ENCODE measurements at regions not wholly inside any gene's neighbourhood (a gene's known extent, or its start where the extent isn't known, plus 50 kb on each side); places are given as distances from the start of the nearest gene placed in this dataset.

DNA sequence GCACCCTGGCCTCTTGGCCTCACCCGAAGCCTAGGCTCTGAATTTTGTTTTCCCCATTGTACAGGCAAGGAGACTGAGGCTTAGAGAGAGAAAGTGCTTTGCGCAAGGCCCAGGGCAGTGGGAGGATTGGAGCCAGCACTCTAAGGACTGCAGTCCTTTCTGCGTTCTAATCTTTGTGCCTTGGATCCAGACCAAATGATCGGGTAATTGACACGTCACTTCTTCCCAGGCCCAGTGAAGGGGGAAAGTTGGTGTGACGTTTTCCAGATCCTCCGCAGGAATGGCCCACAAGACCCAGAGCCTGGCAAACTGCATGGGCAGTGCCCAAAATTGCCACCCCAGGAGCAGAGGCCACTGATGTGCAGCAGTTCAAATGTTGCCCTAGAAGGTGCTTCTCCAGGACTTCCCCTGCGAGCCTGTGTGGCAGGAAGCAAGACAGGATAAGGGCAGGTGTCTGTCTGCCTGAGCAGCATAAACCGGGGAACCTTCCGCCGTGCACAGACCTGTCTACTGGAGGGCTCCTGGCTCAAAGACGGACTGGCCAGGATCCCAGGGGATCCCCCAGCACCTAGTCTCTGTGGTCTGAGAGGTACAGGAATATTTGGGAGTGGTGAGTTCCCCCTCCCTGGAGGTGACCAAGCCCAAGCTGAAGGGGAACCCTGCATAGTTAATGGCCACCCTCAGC is 194.5 kb upstream of the TLE3 start:
- DNase-seq, result no peak

DNA sequence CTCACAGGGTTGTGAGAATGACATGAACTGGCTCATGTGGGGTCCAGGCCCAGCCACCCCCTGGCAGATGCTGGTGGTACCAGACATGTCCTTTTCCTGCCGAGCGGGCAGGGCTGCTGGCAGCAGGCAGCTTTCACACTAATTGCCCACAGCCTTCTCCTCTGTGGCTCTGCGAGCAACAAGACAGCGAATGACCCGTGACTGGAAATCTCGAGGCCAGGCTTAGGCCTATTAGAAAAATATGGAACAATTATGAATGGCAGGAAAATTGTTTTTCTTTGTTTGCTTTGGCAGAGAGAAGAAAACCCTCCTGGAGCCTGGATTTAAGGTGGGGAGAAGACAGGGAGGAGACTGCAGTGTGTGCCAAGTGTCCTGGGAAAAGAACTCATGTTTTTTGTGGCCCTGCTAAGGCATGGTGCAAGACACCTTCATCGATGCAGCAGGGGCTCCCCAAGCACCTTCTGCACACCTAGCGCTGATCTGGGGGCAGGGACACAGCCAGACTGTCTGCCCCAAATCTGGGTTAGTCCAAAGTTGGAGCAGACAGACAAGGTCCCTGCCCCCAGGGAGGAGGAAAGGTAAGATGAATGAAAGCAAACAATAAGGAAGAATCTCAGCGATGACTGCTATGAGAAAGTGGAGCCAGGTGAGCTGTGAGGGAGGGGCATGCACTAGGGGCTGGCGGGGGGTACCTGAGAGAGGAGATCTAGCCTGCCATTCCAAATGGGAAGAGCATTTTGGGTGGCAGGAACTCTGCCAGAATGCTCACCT is 193.8 kb upstream of the TLE3 start:
- DNase-seq, result no peak

DNA sequence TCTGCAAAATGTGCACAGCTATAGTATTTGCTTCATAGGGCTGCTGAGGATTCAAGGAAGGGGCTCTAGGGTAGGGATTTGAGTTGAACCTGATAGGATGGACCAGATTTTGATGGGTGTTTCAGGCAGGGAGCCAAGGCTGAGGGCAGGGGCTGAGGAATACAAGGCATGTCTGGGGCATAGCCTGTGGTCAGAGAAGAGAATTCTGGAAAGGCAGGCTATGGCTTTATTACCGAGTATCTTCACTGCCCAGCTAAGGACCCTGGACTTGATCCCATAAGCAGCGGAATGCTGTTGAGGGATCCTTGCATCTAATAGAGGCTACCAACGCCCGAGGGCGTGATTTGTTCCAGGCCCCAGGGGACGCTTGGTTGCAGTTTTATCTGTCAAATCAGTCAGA is 193.0 kb upstream of the TLE3 start:
- no peak for DNase-seq

DNA sequence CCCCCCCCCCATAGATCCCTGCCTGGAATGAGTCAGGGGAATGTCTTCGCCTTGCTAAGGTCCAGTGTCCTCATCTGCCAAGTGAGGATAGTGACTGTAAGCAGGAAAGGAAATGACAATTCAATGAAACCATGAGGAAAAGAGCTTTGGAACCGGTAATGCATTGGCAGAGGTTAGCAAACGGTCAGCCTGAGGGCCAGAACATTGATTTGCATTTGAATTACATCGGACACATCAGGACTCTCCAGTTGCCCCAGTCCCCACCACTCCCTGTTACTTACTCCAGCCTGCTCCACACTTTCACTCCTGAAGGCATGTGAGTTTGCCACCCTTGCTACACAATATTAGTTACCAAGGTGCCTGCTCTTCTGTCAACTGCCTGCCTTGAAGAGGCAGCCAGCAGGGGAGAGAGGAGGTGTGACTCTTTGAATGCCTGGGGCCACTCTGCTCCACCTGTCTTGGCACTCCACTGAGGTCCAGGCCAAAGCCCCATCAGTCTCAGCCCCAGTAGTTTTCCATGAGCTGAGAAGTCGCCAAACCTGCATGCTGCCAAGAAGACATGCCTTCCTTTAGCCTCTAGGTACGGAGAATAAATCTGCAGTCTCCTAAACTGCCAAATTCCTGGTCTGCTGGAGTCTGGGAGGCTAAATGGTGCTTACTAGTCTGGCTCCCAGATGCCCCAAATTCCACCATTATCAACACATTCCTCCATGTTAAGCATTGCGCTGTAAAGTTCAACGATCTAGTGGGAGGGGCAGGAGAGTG is 191.7 kb upstream of the TLE3 start:
- DNase-seq, result no peak

DNA sequence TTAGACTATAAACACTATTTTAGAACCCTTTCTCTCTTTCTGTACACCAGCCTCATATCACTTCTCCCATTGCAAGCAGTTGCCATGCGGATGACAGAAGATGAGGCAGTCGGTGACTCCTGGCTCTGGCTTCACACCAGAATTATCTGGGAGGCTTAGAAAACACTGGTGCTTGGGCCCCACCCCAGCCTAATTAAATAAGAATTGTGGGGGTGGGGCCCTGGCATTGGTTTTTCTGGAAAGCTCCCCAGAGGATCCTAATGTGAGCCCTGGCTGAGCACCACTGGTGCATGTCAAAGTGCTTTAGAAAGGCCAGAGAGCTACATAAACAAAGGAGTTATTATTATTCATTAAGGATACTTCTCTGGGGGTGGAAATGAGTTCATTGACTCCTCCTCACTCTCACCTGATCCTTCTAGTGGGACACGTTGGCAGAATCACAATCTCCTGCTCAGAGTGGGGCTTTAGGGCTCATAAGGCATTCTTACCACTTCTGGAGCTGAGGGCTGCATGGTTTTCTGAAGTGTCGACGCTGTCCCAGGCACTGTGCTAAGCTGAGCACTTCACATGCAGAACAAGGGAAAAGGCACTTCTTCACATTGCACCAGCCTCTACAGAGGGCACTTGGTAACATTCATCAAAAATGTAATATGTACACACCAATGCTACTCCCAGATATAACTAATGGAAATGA is 188.5 kb upstream of the TLE3 start:
- DNase-seq, result no peak

DNA sequence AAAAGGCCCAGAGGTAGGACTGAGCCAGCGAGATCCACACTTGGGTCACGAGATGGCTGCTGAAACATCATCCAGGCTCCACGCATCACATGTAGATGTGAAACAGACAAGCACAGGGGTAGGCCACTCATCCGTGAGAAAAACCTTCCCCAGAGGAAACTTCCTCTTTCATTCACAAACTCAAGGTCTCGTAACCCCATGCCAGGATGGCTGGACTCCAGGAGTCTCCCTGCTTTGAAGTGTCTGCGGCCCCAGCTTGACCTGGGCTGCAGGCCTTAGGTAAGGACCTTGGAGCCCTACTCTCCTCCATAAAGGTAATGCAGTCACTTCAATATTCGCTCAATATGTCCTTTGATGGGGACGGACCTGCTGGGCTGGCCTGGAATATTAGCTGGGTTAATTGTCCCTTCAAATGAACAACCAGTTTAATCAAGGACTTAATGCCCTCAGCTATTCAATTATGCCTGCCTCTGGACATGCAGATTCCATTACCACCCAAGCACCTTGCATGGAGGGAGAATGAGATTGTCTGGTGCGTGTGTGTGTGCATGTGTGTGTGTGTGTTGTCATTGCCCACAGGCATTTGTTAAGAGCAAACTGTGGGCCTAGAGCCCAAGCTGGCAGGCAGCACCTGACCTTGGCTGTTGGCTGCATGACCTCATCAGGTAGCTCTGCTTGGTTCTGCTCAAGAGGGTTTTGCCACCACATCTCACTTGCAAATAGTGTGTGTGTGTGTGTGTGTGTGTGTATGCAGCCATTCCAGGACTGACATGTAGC is 186.9 kb upstream of the TLE3 start:
- no peak for DNase-seq

DNA sequence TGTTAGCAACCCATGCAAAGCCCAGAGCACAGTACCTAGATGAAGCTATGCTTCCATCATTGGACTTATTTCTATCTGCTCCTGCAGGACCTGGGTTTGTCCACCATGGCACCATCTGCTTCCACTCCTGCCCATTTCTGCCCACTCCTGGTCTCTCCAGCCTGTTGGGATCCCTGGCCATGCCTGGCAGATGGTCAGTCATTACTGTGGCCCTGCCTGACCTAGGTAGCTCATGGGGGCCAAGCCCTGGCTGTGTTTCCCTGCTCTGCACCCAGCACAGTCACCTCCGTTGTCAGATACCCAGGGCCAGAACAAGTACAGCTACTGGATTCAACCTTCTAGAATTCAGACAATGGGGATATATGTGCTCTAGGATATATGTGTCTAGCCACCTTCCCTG is 185.8 kb upstream of the TLE3 start:
- DNase-seq, result no peak

DNA sequence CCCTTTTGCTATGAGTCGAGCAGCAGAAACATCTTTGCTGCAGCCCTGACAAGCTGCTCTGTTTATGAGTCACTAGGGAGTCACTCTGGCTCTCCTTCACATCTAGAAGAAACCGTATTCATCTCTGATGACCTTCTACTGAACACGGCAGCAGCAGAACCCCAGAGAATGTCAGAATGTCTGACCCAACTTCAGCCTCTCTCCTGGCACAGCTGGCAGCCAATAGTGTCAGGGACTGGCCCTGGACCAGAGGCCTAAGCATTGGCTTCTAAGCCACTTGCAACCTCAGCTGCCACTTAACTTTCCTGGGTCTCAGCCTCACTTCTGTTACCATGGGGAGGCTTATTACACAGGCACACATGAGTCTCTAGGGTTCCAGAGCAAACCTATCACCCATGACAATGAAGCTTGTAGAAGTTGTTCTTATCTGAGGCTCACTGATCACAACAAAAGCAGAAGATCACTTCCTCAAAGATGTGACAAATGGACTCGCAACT is 184.1 kb upstream of the TLE3 start:
- peak; percentile 47 for DNase-seq

DNA sequence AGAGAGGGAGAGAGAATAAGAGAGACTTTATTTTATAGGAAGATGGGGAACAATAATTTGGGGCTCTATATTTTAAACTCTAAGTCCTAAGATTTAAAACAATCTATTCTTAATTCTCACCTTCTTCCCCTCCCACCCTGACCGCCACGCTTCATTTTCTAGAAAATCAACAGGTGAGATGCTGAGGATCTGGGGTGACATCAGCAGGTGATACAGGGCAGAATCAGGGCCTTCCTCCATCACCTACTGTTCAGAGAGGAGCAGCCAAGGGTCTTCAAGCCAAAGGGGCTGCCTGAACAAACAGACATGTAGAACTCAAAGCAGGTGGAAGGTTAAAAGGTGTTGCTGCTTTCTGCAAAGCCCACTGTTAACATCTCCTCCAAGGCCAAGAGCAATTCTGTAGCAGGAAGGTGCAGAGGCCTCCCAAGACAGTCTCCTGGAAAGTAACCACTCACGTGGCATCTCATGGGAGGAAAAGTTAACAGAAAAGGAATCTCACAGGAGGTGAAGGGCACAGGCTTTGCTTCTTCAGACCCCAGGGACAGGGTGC is 183.6 kb upstream of the TLE3 start:
- no peak for DNase-seq

DNA sequence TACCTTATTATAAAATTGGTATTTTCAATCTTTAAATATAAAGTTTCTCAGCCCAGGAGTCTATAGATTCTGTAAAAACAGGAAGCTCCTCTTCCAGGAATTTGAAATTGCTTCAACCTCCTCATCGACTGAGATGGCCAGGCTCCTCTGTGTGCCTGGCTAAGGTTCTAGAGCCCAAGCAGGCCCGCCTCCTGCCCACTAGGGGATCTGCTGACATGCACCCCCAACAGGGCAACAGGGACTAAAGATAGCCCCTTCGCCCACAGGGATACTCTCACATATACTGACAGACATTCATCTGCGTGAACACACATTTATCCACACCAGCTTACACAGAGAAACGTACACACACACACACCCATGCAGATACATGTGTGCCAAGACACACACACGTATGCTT is 183.1 kb upstream of the TLE3 start:
- peak; percentile 36 for DNase-seq

DNA sequence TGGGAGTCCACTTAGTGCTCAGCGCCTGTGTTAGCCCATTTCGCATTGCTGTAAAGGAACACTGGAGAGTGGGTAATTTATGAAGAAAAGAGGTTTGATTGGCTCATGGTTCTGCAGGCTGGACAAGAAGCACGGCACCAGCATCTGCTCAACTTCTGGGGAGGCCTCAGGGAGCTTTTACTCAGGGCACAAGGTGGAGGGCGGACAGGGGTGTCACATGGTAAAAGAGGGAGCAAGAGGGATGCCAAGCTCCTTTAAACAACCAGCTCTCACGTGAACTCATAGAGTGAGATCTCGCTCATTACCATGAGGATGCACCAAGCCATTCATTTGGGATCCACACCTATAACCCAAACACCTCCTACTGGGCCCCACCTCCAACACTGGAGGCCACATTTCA is 181.4 kb upstream of the TLE3 start:
- no peak for DNase-seq

DNA sequence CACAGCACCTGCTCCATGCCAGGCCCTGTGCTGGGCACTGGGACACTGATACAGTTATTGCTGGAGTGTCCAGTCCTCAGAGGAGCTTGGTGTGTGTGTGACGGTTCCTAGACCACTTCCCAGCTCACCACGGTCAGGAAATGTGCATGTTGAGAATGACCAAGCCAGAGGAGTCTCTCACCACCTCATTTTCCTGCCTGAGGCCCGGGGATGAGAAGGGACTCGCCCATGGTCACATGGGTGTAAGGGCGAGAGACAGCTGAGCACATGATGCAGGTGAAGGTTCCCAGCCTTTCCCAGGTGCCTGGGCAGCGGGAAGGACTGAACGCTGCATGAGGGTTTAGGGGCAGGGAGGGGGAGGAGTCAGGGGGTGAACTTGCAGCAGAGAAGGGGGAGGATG is 180.9 kb upstream of the TLE3 start:
- DNase-seq, result no peak

DNA sequence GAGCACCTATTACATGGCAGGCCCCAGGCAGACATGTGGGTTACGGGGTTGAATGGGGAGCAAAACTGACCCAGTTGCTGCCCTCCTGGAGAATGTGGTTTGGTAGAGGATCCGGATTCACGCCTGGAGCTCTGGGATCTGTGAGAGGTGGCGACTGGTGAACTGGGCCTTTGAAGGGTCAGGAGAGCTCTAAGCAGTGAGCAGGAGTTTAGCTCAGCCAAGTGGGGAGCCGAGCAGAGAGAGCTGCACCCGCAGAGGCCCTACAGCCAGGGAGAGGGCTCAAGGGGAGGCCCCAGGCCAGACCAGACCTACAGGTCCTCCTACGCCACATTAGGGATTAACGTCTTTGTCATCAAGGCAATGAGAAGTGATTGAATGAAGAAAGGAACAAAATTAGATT is 179.8 kb upstream of the TLE3 start:
- no peak for DNase-seq

DNA sequence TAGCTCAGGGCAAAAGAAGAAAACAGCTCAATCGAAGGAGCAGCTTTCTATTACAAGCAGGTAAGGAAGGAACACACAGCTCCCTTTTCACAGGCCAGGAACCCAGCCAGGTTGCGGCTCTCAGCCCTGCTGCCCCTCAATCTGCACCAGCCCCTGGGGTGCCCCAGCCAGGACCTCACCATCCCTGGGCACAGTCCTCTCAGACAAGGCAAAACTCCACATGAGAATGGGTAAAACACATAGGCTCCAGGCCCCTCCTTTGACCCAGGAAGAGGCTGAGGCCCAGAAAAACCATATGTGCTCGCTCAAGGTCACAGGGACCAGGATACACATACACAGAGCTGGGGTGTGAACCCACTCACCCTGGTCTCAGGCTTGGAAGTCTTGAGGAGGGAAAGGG is 178.7 kb upstream of the TLE3 start:
- no peak for DNase-seq

DNA sequence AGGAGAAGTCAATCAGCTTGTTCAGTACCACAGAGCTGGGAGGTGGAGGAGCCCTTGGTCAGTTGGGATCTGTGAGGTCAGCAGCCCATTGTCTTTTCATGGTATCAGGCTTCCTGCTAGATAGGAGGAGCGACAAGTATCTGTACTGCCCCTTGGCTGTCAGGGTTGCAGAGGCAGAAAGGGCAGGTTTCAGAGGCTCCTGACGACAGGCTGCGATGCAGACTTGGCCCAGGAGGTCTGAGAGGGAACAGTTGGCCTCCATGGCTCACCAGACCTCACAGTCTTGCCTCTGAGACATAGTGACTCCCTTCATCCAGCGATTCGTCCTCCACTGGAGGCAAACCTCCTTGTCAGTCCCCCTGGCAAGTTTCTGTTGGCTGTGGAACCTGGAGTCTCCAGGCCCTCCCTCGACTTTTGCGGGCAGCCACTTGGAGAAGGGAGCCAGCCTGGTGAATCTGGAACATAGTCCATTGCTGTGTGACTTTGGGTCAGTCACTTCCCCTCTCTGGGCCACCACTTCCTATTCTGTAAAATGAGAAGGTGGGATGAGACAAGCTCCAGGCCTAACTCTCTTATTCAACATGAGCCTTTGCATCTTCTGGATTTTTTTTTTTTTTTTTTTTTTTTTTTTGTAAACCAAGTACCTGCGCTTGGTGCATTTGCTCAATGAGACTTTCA is 177.9 kb upstream of the TLE3 start:
- DNase-seq, result no peak

DNA sequence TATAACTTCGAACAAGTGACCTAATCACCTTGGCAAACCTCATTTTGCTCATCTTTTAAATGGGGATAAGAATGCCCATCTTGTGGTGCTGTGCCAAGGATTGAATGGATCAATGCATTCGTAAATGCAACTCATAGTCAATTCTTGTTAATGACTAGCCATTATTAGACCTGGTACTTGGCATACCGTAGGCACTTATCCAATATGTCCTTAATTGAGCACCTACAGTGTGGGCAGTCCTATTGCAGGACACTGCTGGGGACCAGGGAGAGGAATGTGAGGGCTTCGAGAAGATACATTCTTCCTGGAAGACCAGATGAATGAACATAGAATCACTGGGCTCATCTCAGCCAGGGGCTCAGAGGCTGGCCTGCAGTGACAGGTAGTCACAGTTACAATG is 177.2 kb upstream of the TLE3 start:
- no peak for DNase-seq

DNA sequence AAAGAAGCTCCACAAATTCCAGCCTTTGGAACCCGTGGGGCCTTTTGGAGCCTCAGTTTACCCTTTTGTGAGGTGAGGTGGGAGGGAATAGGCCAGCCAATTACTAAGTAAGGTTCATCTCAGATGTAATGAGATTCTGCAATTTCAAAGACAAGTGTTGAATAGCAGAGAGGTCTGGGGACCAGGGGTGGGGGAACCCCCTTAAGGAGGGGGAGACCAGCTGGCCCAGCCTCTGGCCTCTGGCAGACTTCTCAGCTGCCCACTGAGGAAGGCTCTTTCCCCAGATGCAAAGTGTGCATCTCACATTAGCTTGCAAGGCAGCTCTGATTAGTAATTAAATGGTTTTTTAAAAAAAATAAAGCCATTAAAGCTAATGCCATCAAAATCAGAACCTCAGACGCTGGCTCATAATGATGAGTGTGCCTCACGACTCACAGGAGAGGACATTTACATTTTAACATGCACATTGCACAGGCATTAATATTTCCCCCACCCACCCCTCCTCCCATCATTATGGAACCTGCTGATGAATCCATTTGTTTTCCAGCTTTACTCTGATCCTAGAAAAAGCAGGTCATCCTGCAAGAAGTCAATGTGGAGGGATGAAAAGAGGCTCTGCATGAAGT is 176.7 kb upstream of the TLE3 start:
- DNase-seq, result no peak

DNA sequence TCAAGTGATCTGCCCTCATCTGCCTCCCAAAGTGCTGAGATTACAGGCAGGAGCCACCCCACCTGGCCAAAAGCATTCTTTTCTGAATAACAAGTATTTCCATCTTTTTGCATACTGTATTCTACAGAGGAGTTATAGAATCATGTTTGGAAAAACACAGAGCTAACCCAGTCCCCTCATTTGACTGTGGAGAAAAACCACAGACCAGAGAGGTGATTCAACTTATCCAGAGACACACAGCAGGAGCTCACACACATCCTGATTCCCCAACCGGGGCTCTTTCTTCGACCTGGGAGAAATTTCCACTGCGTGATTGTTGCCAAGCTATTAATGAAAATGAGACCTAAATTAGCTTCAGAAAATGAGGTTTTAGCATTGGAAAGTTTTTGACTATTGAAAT is 176.1 kb upstream of the TLE3 start:
- no peak for DNase-seq

DNA sequence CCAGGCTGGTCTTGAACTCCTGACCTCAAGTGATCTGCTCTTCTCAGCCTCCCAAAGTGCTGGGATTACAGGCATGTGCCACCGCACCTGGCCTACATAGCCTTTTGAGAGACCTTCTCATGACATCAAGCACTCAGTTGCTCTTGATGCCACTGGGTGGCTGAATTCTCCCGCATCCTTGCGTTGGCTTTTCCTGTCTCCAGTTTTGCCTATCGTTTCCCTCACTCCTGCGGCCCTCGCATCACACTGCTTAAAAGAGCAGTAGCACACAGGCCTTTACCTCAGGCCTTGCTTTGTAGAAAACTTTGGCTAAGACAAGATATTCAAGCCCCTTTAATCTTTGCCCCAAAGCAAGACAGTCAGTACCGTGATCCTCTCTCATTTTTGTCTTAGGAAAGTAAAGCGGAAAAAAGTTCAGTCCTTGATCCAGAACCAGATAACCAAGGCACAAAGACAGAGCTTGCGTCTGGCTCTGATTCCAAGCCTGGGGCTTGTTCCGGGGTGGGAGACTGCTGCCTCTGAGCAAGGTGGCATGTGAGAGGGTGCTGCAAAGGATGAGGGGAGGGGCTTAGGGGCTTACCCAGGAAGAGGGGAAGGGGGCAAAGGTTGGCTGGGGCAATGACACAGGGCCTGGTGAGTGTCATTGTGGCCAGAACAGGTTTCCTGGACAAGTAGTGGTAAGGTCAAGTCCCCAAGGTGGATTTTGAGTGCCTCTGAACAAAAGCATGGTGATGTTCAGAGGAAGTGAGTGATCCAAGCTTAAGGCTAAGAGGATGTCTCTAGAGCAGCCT is 175.0 kb upstream of the TLE3 start:
- DNase-seq, result no peak

DNA sequence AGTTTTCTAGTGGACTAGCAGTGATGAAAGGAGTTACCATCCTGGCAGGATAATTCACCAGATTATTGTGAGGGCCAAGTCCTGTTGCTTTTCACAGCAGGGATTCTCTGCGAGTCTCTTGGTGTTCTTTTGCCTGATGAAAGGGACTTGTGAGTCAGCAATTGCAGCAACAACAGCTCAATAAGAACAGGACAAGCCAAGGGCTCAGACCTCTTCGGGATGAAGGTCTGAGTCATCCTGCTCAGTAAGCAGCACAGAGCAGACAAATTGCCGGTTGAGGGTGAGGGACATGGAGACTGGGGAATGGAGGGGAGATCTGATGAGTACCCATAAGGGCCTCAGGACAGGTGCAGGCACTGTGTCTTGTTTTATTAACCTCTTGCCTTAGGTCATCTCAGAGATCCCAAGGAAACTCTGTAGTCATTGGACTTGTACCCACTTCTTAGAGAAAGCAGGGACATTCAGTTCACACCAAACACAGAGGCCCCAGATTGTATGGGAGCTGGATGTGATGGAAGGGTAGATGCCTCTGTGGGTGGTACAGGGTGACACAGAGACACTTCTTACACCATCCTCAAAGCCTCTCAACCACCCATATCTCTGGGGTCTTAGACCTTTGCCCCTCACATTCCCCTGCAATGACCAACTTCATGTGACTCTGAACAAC is 173.8 kb upstream of the TLE3 start:
- peak; percentile 55 for DNase-seq
